Activated CD4-positive, alpha-beta T cell treated with anti-CD3 and anti-CD28 coated beads, Interleukin-2, amount 50 U/mL, for 48 hours (primary cell): ENCODE measurements at regions not wholly inside any gene's neighbourhood (a gene's known extent, or its start where the extent isn't known, plus 50 kb on each side); places are given as distances from the start of the nearest gene placed in this dataset.

ENCODE experiments used
- DNase-seq, 2 experiments: peaks; one replicate each; pipeline ENCODE4 v3.0.0-alpha.2; 2020

DNA sequence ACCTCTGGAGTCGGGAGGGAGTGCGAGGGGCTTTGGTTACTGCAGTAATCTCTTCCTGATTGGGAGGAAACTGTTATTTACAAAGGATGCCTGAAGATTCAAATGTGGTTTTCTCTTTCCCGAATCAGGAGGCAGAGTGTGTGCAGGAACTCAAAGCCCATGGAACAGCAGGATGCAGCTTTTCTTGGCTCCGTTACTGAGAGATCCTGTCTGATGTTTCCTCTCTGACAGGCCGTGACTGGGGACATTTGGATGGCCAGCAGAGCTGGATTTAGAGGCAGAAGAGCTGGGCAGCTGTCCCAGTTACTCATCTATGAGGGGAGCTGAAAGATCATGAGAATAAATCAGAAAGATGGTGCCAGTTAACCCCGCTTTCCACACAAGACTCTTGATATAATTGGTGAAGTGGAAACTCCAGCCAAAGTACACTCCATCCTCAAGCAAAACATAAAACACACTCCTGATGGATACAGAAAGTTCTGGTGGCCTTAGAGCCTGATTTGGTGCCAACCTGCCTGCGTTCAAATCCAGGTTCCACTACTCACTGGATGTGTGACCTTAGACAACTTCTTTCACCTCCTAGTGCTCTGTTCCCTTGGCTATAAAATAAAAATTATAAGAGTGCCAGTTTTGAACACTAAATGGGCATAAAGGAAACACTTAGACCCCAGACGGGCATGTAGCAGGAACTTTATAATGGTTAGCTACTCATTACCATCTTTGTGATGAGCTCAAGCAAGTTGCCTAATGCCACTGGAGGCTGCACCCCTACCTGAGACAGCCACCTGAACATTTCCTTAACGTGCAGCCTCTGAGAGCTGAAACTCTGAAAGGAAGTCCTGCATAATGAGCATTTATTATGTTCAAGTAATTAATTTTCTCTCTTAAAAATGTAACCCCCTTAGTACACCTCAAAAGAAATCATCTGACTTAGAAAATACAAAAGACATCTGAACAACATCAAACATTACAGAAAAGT is 349.0 kb upstream of the GATB start:
- no peak for DNase-seq

GRCh38 chr4:152107736-152108500 is 347.1 kb upstream of the GATB start:
- no peak for DNase-seq

DNA sequence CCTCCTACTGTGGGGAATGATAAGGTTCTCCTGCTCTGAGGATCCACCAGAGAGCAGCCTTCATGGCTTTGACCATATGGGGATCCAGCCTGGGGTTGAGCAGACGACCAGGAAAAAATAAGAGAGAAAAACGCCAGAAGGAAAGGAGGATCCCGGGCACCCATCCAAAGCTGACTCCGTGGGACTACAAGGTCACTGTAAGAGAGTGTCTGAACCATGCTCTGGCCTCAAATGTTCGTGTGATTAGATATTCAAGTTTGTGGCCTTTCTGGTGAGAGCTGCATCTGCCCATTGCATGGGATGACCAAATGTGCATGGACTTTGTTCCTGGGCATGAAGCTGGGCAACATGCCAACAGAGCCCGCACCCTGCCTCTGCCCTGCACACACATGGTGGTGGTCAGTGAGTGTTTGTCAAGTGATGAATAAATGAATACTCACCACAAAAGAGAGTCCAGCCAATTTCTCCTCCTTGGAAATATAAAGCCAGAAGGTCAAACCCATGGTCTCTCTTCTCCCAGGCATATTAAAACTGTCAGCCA is 346.0 kb upstream of the GATB start:
- DNase-seq = no peak

DNA sequence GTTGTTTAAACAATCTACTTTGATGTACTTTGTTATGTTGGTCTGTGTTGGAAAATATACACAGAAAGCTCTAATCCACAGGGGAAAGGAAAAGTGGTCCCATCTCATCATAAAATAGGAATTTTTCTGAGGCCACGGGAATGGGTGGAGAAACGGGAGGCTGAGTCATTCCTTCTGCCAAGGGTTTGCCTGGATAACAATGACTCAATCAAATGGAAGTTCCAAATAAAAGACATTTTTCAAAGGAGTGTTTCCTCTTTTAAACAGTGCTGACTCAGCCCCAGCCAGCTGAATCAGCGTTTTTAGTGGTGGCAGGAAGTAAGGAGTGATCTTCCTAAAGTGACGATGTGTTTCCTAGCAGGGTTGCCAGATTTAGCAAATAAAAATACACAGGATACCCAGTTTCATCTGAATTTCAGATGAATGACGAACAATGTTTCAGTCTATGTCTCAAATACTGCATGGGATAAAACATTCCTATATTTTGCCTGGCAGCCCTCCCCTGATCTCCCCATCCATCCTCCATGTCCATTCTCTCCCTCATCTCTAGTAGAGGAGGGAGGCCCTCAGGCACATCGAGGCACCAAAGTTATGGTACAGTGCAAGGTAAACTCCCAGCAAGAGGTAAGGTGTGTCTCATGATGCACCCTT is 345.4 kb upstream of the GATB start:
- DNase-seq = no peak

DNA sequence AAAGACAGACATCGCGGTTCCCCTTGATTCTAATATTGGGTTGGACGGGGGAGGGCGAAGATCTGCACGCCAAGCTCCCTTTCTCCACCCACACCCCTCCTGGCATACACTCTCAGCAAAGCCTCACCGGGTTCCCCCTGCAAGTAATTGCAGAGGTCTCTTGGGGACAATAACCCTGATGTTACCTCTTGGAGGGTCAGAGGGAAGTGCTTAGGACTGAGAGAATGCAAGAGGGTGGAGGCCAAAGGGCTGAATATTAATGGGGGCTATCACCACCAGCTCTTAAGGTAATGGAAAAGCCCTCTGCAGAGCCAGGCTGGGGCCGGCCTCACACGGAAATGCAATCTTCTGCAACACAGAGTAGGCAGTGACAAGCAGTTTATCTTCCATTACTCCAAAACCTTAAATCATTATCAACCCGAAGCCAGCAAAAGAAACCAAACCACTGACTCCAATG is 344.1 kb upstream of the GATB start:
- no peak for DNase-seq

DNA sequence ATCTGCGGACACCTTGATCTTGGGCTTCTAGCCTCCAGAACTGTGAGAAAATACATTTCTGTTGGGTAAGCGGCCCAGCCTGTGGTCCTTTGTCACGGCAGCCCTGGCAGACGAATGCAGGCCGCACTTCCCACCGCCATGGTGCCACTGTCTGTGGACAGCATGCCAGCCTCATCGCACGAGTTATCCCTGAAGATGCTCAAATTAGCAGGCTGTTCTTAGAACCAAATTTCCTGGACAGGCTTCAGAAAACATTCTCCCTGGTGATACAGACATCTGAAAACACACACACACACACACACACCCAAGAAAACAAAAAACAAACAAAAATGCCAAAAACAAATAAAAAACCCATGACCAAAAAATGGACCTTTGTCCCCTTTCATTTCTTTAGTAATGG is 343.5 kb upstream of the GATB start:
- no peak for DNase-seq

GRCh38 chr4:152103181-152103901 is 342.5 kb upstream of the GATB start:
- no peak for DNase-seq

DNA sequence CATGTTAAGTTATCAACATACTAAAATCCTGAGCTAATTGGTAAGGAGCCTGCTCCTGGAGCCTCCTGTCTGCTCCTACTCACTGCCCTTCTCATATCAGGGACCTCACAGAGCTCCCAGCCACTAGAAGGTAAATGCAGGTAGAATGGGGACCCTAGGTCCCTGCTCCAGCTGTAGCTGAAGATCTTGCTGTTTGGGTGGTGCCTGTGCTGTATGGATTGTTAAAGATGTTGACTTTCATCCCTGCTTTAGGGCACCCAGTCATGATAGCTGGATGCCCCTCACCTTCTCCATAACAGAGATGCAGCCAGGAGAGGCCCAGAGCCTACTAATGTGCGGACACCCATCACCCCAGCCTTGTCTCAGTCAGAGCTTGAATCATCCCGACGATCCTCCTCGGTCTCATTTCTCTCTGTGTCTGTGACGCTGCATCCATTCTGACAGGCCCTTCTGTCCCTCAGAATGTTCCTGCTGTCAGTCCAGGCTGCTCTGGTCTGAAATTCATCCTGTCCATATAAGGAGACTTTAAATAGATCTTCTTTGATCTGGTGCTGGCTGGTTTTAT is 341.7 kb upstream of the GATB start:
- no peak for DNase-seq

- no peak for DNase-seq
These were observed 341.0 kb upstream of the GATB start for GRCh38 chr4:152101556-152102435.

GRCh38 chr4:152100379-152101201 is 339.8 kb upstream of the GATB start:
- peak; percentile 60 to 70 for DNase-seq

- no peak for DNase-seq
These were observed 339.2 kb upstream of the GATB start for GRCh38 chr4:152099981-152100378.

DNA sequence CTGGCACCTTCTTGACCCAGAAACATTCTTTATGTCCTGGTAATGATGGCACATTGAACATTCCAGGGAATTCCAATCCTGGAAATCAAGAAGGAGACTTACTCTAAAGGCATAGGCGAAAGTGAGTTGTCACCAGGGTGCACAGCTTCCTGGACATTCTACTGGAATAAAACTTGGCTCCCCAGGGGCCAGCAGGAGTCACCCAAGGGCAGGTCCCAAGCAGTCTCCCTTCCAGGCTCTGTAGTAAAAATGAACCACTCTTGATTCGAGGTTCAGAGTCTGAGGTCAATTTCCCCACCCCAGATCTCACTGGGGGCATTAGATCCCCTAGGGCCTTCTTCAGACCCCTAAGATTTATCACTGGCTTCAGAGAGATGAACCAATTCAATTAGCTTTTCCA is 338.7 kb upstream of the GATB start:
- DNase-seq = no peak

DNA sequence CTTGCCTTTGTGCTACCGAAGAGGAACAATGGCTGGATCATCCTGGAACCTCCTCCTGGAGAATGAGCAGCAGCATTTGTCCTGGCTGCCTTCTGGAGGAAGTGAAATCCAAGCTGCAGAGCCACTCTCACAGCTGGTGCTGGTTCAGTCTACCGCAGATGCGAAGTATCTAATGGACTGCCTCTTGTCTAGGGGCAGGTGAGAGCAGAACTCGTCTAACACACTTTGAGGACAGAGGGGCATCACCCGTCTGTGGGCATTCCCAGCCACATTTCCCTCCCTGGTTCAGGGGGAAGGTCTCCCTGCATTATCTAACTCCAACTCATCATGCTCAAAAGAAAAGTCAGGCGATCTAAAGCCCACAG is 338.2 kb upstream of the GATB start:
- DNase-seq = no peak

- DNase-seq = no peak
These were observed 337.7 kb upstream of the GATB start for GRCh38 chr4:152098365-152099060.

- no peak for DNase-seq
These were observed 336.6 kb upstream of the GATB start for GRCh38 chr4:152097371-152097770.

DNA sequence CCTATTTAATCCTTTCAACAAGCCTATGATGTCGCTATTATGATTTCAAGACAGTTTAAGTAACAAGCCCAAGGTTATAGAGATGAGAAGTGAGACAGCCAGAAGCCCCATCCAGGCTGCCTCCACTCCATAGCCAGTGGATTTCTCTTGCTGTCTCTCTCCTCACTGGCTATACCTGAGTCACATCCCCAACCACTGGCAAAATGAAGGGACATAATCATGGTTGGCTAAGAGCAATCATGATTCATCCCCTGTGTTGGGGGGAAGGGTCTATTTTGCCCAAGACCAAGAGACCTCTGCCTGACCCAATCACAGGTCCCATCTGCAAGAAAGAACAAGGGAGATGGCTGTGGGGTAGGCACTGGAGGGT is 334.9 kb upstream of the GATB start:
- no peak for DNase-seq

GRCh38 chr4:152094970-152095700 is 334.3 kb upstream of the GATB start:
- no peak for DNase-seq

GRCh38 chr4:152091405-152091804 is 330.6 kb upstream of the GATB start:
- DNase-seq = no peak

DNA sequence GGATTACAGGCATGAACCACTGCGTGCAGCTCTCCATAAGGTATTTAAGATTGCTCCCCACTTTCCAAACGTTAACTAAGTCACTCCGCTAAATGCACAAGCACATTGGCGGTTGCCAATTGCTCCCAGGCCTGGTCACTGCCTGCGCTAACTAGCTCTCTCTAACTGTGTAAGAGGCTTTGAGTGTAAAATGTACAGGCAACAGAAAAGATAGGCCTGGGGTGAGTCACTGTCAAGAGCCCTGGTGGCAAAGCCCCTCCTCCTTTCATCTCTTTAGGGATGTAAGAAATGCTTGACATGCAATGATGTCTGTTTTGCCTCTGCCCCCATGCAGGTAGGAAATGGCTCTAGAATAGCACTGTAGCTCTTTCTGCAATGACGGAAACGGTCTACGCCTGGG is 329.7 kb upstream of the GATB start:
- no peak for DNase-seq
